Stimulated activated CD4-positive, alpha-beta T cell treated with anti-CD3 and anti-CD28 coated beads, Interleukin-4, amount 100 ng/mL, for 24 hours (primary cell): ENCODE measurements at regions not wholly inside any gene's neighbourhood (a gene's known extent, or its start where the extent isn't known, plus 50 kb on each side); places are given as distances from the start of the nearest gene placed in this dataset.

ENCODE experiments used
- DNase-seq: peaks from one replicate; pipeline ENCODE4 v3.0.0-alpha.2; 2020

DNA sequence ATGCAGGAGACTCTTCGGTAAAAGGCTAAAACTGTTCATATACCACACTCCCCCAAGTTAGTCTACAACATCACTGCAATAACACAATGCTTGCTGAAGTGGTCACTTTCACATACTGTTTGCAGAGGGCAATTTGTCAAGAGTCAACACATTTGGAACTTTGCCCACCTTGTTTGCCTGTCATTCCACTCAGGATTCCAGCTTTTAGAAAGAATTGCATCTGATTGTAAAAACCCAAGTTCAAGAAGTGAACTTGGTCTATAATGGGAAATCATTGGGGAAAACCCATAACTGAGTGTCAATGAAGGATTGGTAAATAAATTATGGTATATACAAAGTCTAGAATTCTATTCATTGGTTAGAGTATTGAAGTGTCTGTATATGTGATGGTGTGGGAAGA, 120.5 kb downstream of the GADD45G start:
- DNase-seq = no peak

GRCh38 chr9:89729954-89730530, 125.2 kb downstream of the GADD45G start:
- no peak for DNase-seq

GRCh38 chr9:89730715-89731114, 125.9 kb downstream of the GADD45G start:
- DNase-seq = no peak

DNA sequence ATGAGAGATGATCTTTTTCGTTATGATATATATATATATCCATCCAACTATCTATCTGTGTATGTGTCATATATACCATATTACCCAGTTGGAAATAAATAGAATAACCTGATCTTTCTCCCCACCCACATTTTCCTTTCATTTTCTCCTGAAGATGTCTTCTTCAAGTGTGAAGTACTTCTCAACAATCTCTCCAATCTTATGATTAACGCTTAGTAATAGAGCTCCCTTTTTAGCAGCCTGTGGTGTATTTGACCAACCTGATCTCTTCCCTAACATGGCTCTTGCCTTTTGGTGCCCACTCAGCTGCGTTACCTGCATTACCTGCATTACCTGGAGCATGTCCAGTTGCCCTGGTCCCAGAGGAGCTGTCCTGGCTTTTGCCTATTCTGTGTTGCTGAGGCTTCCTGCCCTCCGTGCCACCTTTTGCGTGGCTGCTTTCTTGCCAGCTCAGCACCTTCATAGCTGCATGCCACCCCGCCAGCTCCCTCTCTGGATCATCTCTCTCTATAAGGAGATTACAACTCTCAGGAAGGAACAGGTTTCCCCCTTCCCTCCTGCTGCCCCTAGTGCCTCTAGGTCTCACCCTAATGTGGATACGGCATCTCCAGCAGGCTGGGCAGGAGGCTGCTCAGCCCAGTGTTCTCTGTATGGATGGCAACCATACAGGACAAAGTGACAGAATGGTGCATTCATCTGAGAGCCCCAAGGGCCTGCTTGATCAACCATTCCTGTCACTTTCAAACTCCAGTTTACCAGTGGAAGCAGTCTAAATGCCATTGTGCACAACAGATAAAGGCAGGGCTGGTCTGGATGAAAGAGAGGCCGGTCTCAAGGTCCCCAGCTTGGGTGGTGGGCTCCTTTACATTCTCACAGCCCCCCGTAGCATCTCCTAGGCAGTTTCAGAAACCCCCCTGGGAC, 126.7 kb downstream of the GADD45G start:
- DNase-seq = no peak

GRCh38 chr9:89732295-89732938, 127.6 kb downstream of the GADD45G start:
- DNase-seq = no peak

- no peak for DNase-seq
Observed at GRCh38 chr9:89732939-89733324, 128.1 kb downstream of the GADD45G start.

GRCh38 chr9:89734600-89735041, 129.8 kb downstream of the GADD45G start:
- no peak for DNase-seq

- no peak for DNase-seq
Observed at GRCh38 chr9:89738137-89738932, 133.5 kb downstream of the GADD45G start.

DNA sequence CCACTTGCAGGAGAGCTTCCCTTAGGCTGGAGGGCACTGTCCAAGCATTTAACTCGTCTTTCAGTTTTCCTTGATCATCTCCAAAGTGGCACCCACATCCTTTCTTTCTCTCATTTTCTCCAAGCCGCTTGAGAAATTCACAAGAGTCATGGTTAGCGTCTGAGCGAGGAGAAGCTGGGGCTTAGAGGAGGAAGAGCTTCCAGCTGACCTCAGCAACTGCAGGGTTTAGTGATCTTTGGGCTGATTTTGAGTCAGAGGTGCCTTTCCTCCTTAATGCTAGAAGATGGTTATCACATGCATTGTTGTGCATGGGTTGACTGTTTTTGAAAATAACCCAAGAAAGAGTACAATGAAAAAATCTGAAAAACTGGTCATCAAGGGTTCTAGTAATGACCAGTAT, 134.7 kb downstream of the GADD45G start:
- DNase-seq = no peak

- DNase-seq = no peak
Observed at GRCh38 chr9:89739916-89740315, 135.1 kb downstream of the GADD45G start.

DNA sequence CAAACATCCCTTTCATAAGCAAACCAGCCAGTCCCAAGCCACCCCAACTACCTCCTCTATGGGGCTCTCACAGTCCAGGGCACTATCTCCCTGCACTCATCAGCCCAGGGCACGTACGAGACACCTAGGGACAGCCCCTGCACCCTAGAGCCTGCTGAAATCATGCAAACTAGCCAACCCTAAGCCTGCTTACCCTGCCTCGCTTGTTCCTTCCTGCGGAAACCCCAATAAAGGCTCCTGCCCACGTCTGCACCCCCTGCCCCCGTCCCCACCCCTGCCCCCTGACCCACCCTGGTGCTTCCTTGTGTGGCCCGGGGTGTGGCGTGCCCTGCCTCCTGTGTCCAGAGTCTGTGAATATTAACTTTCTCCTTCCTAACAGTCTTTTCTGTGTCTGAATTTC, 135.9 kb downstream of the GADD45G start:
- DNase-seq = peak; percentile 29

DNA sequence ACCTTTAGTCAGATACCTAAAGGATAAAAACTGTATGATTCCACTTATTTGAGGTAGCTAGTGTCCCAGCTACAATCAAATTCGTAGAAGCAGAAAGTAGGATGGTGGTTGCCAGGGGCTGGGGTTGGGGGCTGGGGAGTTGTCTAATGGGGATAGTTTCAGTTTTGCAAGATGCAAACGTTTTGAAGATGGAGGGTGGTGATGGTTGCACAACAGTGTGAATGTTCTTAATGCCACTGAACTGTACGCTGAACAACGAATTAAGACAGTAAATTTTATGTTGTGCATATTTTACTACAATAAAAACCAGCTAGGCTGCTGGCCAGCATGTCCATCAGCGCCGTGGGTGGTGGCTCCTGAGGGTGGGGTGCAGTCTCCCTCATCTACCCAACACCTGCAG, 137.8 kb downstream of the GADD45G start:
- no peak for DNase-seq

- DNase-seq = no peak
Observed at GRCh38 chr9:89743216-89743572, 138.4 kb downstream of the GADD45G start.

GRCh38 chr9:89743573-89744254, 138.9 kb downstream of the GADD45G start:
- DNase-seq = peak; percentile 25

DNA sequence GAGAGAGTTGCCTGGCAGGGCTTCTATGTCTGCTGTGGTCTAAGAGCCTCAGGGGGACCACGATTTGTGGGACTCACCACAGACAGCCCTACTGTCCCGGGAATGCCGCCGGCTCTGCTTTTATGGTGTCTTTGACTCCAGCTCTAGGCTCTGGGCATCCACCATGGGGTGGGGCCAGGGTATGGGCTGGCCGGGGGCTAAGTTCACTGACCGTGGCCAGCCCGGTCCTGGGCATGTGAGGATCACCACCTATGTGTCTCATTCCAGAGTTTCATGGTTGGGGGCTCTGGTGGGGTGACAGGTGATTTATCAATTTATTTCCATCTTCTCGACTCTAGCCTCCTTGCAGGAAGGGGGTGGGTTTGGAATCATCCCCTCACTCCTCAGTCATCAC, 139.4 kb downstream of the GADD45G start:
- no peak for DNase-seq

DNA sequence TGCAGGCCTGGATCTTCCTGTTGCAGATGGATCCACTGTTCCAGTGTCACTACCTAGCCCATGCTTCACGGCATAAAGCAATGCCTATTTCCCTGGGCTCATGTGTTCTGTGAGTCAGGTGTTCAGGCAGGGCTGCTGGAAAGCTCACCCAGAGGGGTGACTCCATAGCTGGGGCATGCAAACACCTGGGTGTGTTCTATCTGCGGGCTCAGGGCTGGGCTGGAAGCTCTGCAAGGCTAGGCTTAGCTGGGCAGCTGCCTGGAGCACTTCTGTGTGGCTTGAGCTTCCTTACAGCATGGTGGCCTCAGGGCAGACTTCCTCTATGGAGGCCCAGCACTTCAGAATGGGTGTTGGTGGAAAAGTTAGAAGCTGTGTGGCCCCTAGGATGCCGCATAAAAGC, 139.9 kb downstream of the GADD45G start:
- DNase-seq = no peak

GRCh38 chr9:89745601-89746376, 141.0 kb downstream of the GADD45G start:
- no peak for DNase-seq

- DNase-seq = no peak
Observed at GRCh38 chr9:89746385-89747116, 141.7 kb downstream of the GADD45G start.

DNA sequence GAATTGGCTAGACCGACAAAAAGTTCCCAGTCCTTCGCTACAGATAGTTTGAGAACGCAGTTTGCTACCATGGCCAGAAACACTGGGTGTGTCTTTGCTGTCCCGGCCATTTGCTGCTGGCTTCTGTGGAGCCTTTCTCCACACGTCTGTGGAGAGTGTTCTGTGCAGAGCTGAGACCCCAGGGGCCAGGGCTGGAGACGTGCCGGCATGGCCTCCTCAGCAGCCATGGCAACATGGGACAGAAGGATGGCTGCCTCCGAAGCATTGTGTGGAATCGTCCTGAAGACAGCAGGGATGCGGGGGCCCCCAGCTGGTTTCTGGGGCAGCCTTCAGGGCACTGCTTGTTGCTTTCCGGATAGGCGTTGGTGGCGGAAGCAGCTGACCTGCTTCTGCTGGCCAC, 142.8 kb downstream of the GADD45G start:
- DNase-seq = no peak

- DNase-seq = no peak
Observed at GRCh38 chr9:89748021-89748670, 143.3 kb downstream of the GADD45G start.
